Natural killer cell (primary cell): ENCODE measurements at regions not wholly inside any gene's neighbourhood (a gene's known extent, or its start where the extent isn't known, plus 50 kb on each side); places are given as distances from the start of the nearest gene placed in this dataset.

ENCODE experiments used
- ATAC-seq, 3 donors: fragments of 150-1000 bp in 2 of 3; fragments of 200-7000 bp in 1 of 3; cut with Tn5 transposase; 1 replicate in 1 of 3; 2 replicates in 2 of 3; pipeline ENCODE4 v1.10.0; 2021; ENCODE audit warnings: mild to moderate bottlenecking in 2 of 3, moderate library complexity in 2 of 3
- DNase-seq, 2 donors: peaks; one replicate each; pipeline versions ENCODE4 v3.0.0 to v3.0.0-alpha.2; 2013 to 2021; ENCODE audit warnings: mixed read lengths in 1 of 2
- H3K27ac ChIP-seq: one replicate; pipeline ENCODE4 v1.5.1; 2013; ENCODE audit warnings: mild to moderate bottlenecking, low read length
- H3K27me3 ChIP-seq: one replicate; pipeline ENCODE4 v1.6.1; 2013; ENCODE audit warnings: low read length; ENCODE audit not compliant: control insufficient read depth, insufficient read depth
- H3K36me3 ChIP-seq: one replicate; pipeline ENCODE4 v1.6.1; 2013; ENCODE audit warnings: low read length; ENCODE audit not compliant: control insufficient read depth, insufficient read depth
- H3K4me1 ChIP-seq: one replicate; pipeline ENCODE4 v1.6.1; 2013; ENCODE audit warnings: low read length; ENCODE audit not compliant: control insufficient read depth, insufficient read depth
- H3K4me3 ChIP-seq: one replicate; pipeline ENCODE4 v1.5.1; 2013; ENCODE audit warnings: low read length
- H3K9me3 ChIP-seq: one replicate; pipeline ENCODE4 v1.6.1; 2013; ENCODE audit warnings: low read length; ENCODE audit not compliant: control insufficient read depth, insufficient read depth
- H3K27ac Mint-ChIP-seq, 2 donors: one replicate each; pipeline ENCODE4 v1.8.0; 2022; ENCODE audit warnings: mild to moderate bottlenecking in 2 of 2, mixed read lengths in 2 of 2, moderate library complexity in 1 of 2
- H3K27me3 Mint-ChIP-seq, 2 donors: one replicate each; pipeline ENCODE4 v1.8.0; 2022; ENCODE audit warnings: low read depth in 2 of 2, mixed read lengths in 2 of 2
- H3K36me3 Mint-ChIP-seq: one replicate; pipeline ENCODE4 v1.8.0; 2022; ENCODE audit warnings: mixed read lengths
- H3K4me1 Mint-ChIP-seq, 2 donors: one replicate each; pipeline ENCODE4 v1.8.0; 2022; ENCODE audit warnings: mixed read lengths in 2 of 2
- H3K4me3 Mint-ChIP-seq: one replicate; pipeline ENCODE4 v1.8.0; 2022; ENCODE audit warnings: mild to moderate bottlenecking, moderate library complexity, mixed read lengths
- H3K9me3 Mint-ChIP-seq, 2 donors: one replicate each; pipeline ENCODE4 v1.8.0; 2022; ENCODE audit warnings: mixed read lengths in 2 of 2
- CTCF ChIP-seq: fragments of 200-600 bp; IDR thresholded peaks from one replicate; pipeline ENCODE4 v1.8.0; 2022; ENCODE audit warnings: antibody characterized with exemption
- WGBS: methylation state at CpG from one replicate; pipeline ENCODE4 v1.1.7; 2013; ENCODE audit warnings: missing lambda C conversion rate; ENCODE audit not compliant: insufficient coverage; 5-methylcytosine and 5-hydroxymethylcytosine counted together
- intact Hi-C: fragments of 100-400 bp; cut with micrococcal nuclease; formaldehyde crosslinking; loops from one replicate; pipeline ENCODE4 v1.14.2; 2022

GRCh38 chr21:26710155-26710554 is 135.1 kb downstream of the ADAMTS1 start:
- TF ChIP-seq CTCF: no peak
- H3K27me3 ChIP-seq: no peaks in the 10 kb centered on the region
- Mint-ChIP-seq H3K36me3 (no peaks in the 10 kb centered on the region), H3K4me3 (no peak overlapping the region), H3K27me3 (no peaks in the 10 kb centered on the region), H3K4me1 (no peaks in the 10 kb centered on the region), H3K27ac (no peak overlapping the region), H3K9me3 (no peaks in the 10 kb centered on the region)
- intact Hi-C loops: no loop called here
- no peak for DNase-seq
- WGBS: 39% methylated on average over 10 of the region's 11 CpGs
- H3K4me1 ChIP-seq: no peaks in the 10 kb centered on the region
- ATAC-seq: no peak
- no peaks in the 10 kb centered on the region for H3K9me3 ChIP-seq
- H3K4me3 ChIP-seq: no peak overlapping the region
- no peaks in the 10 kb centered on the region for H3K36me3 ChIP-seq
- no peak overlapping the region for H3K27ac ChIP-seq

GRCh38 chr21:26709090-26709489 is 136.0 kb upstream of the CYYR1 start:
- no peaks in the 10 kb centered on the region for H3K36me3 ChIP-seq
- H3K27ac ChIP-seq: no peak overlapping the region
- Mint-ChIP-seq H3K4me1 (no peaks in the 10 kb centered on the region), H3K27me3 (no peaks in the 10 kb centered on the region), H3K27ac (no peak overlapping the region), H3K4me3 (no peak overlapping the region), H3K9me3 (no peaks in the 10 kb centered on the region), H3K36me3 (no peaks in the 10 kb centered on the region)
- WGBS: 83% methylated on average over 6 of the region's 7 CpGs
- TF ChIP-seq CTCF: no peak
- ATAC-seq: no peak
- no peaks in the 10 kb centered on the region for H3K27me3 ChIP-seq
- no peaks in the 10 kb centered on the region for H3K4me1 ChIP-seq
- no peaks in the 10 kb centered on the region for H3K9me3 ChIP-seq
- no peak for DNase-seq
- H3K4me3 ChIP-seq: no peak overlapping the region
- intact Hi-C loops: no loop called here

GRCh38 chr21:26708223-26708800 is 135.2 kb upstream of the CYYR1 start:
- Mint-ChIP-seq H3K4me3 (no peak overlapping the region), H3K36me3 (no peaks in the 10 kb centered on the region), H3K27ac (no peak overlapping the region), H3K4me1 (no peaks in the 10 kb centered on the region), H3K27me3 (no peaks in the 10 kb centered on the region), H3K9me3 (no peaks in the 10 kb centered on the region)
- intact Hi-C loops: no loop called here
- H3K27ac ChIP-seq: no peak overlapping the region
- H3K36me3 ChIP-seq: no peaks in the 10 kb centered on the region
- no peaks in the 10 kb centered on the region for H3K4me1 ChIP-seq
- WGBS: 94% methylated on average over 3 of the region's 3 CpGs
- ATAC-seq (no peak), DNase-seq (no peak)
- H3K4me3 ChIP-seq: no peak overlapping the region
- H3K27me3 ChIP-seq: no peaks in the 10 kb centered on the region
- H3K9me3 ChIP-seq: no peaks in the 10 kb centered on the region
- TF ChIP-seq CTCF: no peak

GRCh38 chr21:26707246-26707645 is 134.2 kb upstream of the CYYR1 start:
- Mint-ChIP-seq H3K36me3 (no peaks in the 10 kb centered on the region), H3K27me3 (no peaks in the 10 kb centered on the region), H3K4me1 (no peaks in the 10 kb centered on the region), H3K27ac (no peak overlapping the region), H3K4me3 (no peak overlapping the region), H3K9me3 (peaks cover 0 to 2% of the 10 kb centered on the region in 2 donors)
- Histone ChIP-seq H3K27me3 (no peaks in the 10 kb centered on the region), H3K27ac (no peak overlapping the region), H3K4me1 (no peaks in the 10 kb centered on the region), H3K4me3 (no peak overlapping the region), H3K9me3 (no peaks in the 10 kb centered on the region), H3K36me3 (no peaks in the 10 kb centered on the region)
- DNase-seq (no peak), ATAC-seq (no peak)
- 53% methylated on average over 2 of the region's 2 CpGs for WGBS
- intact Hi-C loops: no loop called here
- TF ChIP-seq CTCF: no peak
